ENCODE measurements at regions not wholly inside any gene's neighbourhood (a gene's known extent, or its start where the extent isn't known, plus 50 kb on each side); places are given as distances from the start of the nearest gene placed in this dataset.

DNA sequence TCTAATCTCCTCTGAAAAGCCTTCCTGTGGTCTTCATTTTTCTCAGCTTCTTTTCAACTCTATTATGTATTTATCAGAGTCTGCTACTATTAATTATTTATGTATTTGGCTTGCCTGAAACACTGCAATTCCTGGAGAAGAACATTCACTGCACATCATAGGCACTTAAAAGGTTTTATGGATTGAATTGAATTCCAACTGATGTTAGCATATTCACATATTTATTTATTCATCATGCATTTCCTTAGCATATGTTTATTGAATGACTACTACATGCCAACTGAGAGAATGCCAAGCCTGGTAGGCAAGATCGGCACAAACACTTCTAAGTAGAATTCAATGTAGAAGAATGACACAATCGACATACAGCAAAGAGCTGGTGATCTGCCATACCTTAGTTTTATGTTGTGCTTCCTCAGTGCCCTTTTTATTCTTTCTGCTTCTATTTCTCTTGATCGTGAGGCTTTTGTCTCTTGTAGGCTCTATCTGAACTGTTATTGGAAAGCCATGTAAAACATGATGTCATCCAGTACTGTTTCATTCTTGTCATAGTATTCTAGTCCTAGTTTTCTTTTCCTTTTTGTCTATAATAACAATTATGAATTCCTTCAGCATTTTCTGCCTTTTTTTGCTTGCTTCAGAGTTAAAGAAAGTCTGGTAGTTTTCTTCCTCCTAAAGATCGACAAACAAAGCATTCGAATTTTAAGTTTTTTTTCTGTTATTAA, 454.2 kb downstream of the TLE4 start:
- no peak for FAIRE-seq
- Histone ChIP-seq H3K9ac (replicated peaks in 1 of 4; ENCODE audit: extremely low read depth in 1 of 4, low read depth in 3 of 4, low read length in 3 of 4) (no peak overlapping the region), H2AK5ac (ENCODE audit: low read depth, low read length) (no peak overlapping the region), H3K56ac (replicated peaks; ENCODE audit: insufficient read length, low read depth, low read length) (no peak overlapping the region), H2BK15ac (ENCODE audit: low read length) (no peak overlapping the region), H2BK12ac (ENCODE audit: low read depth, low read length) (no peak overlapping the region), H3K23me2 (ENCODE audit: low read depth, low read length) (no peaks in the 10 kb centered on the region; the same call in 1 of the 2 replicates), H4K20me1 (replicated peaks in 1 of 2; ENCODE audit: control insufficient read depth in 1 of 2, insufficient read depth in 2 of 2, low read length in 2 of 2) (no peaks in the 10 kb centered on the region), H2BK20ac (ENCODE audit: low read length) (no peak overlapping the region), H3K23ac (ENCODE audit: insufficient read length) (no peak overlapping the region), H3K36me3 (ENCODE audit: control insufficient read depth in 2 of 4, insufficient read depth in 4 of 4, low read length in 3 of 4) (no peaks in the 10 kb centered on the region), H3K9me3 (ENCODE audit: insufficient read depth in 2 of 2, low read depth in 1 of 2, low read length in 1 of 2) (no peaks in the 10 kb centered on the region), H3K4ac (replicated peaks; ENCODE audit: insufficient read length, low read depth, low read length) (no peak overlapping the region), H3K14ac (ENCODE audit: insufficient read length) (no peak overlapping the region), H3K27ac (ENCODE audit: low read depth, low read length) (no peak overlapping the region), H3K4me3 (ENCODE audit: extremely low read depth in 1 of 4, insufficient read depth in 2 of 4, low read depth in 3 of 4, low read length in 4 of 4) (no peak overlapping the region), H3K4me2 (ENCODE audit: insufficient read depth in 1 of 2, low read depth in 2 of 2, low read length in 2 of 2) (no peak overlapping the region), H3K18ac (ENCODE audit: extremely low read depth, low read length) (no peak overlapping the region), H2BK5ac (ENCODE audit: low read depth, low read length) (no peak overlapping the region), H4K91ac (replicated peaks; ENCODE audit: insufficient read length, low read length) (no peak overlapping the region), H3K79me1 (ENCODE audit: low read depth, low read length) (no peaks in the 10 kb centered on the region), H2AFZ (ENCODE audit: low read length) (no peak overlapping the region), H3K79me2 (ENCODE audit: control insufficient read depth in 1 of 2, insufficient read depth in 2 of 2, low read length in 2 of 2) (no peaks in the 10 kb centered on the region), H4K5ac (ENCODE audit: insufficient read length, low read depth, low read length) (no peak overlapping the region), H3K27me3 (replicated peaks in 1 of 4; ENCODE audit: control insufficient read depth in 3 of 4, extremely low read depth in 1 of 4, insufficient read depth in 3 of 4, low read length in 3 of 4) (no peaks in the 10 kb centered on the region), H3K4me1 (replicated peaks in 1 of 4; ENCODE audit: control insufficient read depth in 3 of 4, insufficient read depth in 4 of 4, low read length in 3 of 4) (no peaks in the 10 kb centered on the region), H4K8ac (ENCODE audit: extremely low read depth, insufficient read depth, low read length) (no peak overlapping the region), H2BK120ac (replicated peaks; ENCODE audit: low read depth, low read length) (no peak overlapping the region)
- WGBS, 2 experiments (ENCODE audit: extremely low coverage in 1 of 2, insufficient coverage in 1 of 2, insufficient read length in 1 of 2, insufficient replicate concordance in 2 of 2, low coverage in 1 of 2, low lambda C conversion rate in 2 of 2, missing lambda C conversion rate in 1 of 2) = 85% methylated on average over 5 of the region's 5 CpGs; no CpG with 5 or more reads in 1 of the 2 experiments
- TF ChIP-seq GABPA (IDR thresholded peaks at IDR 0.05; ENCODE audit: borderline replicate concordance, insufficient read depth, low read length) = no peak
- TF ChIP-seq EGR1 (IDR thresholded peaks at IDR 0.05; ENCODE audit: borderline replicate concordance, low read depth, low read length) = no peak
- no peak for TF ChIP-seq SUZ12 (IDR thresholded peaks at IDR 0.05; ENCODE audit: low read length)
- no peak for TF ChIP-seq POLR2AphosphoS5 (IDR thresholded peaks at IDR 0.05; ENCODE audit: low read depth, low read length)
- no peak for TF ChIP-seq SP2 (IDR thresholded peaks at IDR 0.05; ENCODE audit: low read length)
- TF ChIP-seq RXRA (IDR thresholded peaks at IDR 0.05; ENCODE audit: insufficient read depth, low read depth, low read length) = no peak
- no peak for TF ChIP-seq BCL11A (IDR thresholded peaks at IDR 0.05; ENCODE audit: low read depth in 2 of 2, low read length in 2 of 2)
- no peak for TF ChIP-seq SRF (IDR thresholded peaks at IDR 0.05; ENCODE audit: low read depth, low read length)
- ChIA-PET POLR2A (ENCODE audit: partially characterized antibody) (no interaction called here), CTCF (ENCODE audit: partially characterized antibody) (interaction anchor here (1.2 kb wide), 1 partner anchor 13 kb away, joined by 3 read pairs; no protein-coding TSS in a partner anchor)
- no peak for DNase-seq (ENCODE audit: low read depth in 1 of 2, low spot score in 2 of 2)
